H9 (cell line): ENCODE measurements at regions not wholly inside any gene's neighbourhood (a gene's known extent, or its start where the extent isn't known, plus 50 kb on each side); places are given as distances from the start of the nearest gene placed in this dataset.

Experiments used
- DNase-seq: peaks from one replicate; pipeline ENCODE4 v3.0.0-alpha.2; 2017
- H2AFZ ChIP-seq: one replicate; pipeline ENCODE4 v1.6.1; 2013; ENCODE audit warnings: mild to moderate bottlenecking, low read length, control low read depth, moderate library complexity
- H2AK5ac ChIP-seq: 2 replicates; pipeline ENCODE4 v1.6.1; 2013; ENCODE audit warnings: low read length, control low read depth, mixed read lengths; ENCODE audit not compliant: insufficient read length
- H2BK120ac ChIP-seq: one replicate; pipeline ENCODE4 v1.6.1; 2013; ENCODE audit warnings: low read depth, mild to moderate bottlenecking, low read length, control low read depth, inconsistent platforms; ENCODE audit not compliant: poor library complexity, severe bottlenecking
- H2BK12ac ChIP-seq: 2 replicates; pipeline ENCODE4 v1.6.1; 2013; ENCODE audit warnings: low read length, control low read depth, mixed read lengths, low read depth; ENCODE audit not compliant: insufficient read length
- H2BK15ac ChIP-seq: 2 replicates; pipeline ENCODE4 v1.6.1; 2013; ENCODE audit warnings: low read depth, low read length, control low read depth
- H2BK20ac ChIP-seq: one replicate; pipeline ENCODE4 v1.6.1; 2013; ENCODE audit warnings: low read depth, mild to moderate bottlenecking, low read length, control low read depth, inconsistent platforms; ENCODE audit not compliant: poor library complexity, severe bottlenecking
- H2BK5ac ChIP-seq: 2 replicates; pipeline ENCODE4 v1.6.1; 2013; ENCODE audit warnings: low read length, control low read depth, mixed read lengths; ENCODE audit not compliant: insufficient read length
- H3K14ac ChIP-seq: 2 replicates; pipeline ENCODE4 v1.6.1; 2013; ENCODE audit warnings: low read length, control low read depth; ENCODE audit not compliant: insufficient read depth
- H3K18ac ChIP-seq: 2 replicates; pipeline ENCODE4 v1.6.1; 2013; ENCODE audit warnings: low read depth, mild to moderate bottlenecking, mixed read lengths, low read length, control low read depth; ENCODE audit not compliant: insufficient read length
- H3K23ac ChIP-seq: 2 replicates; pipeline ENCODE4 v1.6.1; 2013; ENCODE audit warnings: low read length, control low read depth, mixed read lengths, low read depth; ENCODE audit not compliant: insufficient read length
- H3K23me2 ChIP-seq: 2 replicates; pipeline ENCODE4 v1.6.1; 2013; ENCODE audit warnings: low read depth, mild to moderate bottlenecking, mixed read lengths, low read length, control low read depth; ENCODE audit not compliant: insufficient read length, poor library complexity, severe bottlenecking
- H3K27ac ChIP-seq: 2 replicates; pipeline ENCODE4 v1.5.1; 2013; ENCODE audit warnings: low read length, control low read depth, mixed read lengths, low read depth; ENCODE audit not compliant: insufficient read length
- H3K27me3 ChIP-seq: 2 replicates; pipeline ENCODE4 v1.6.1; 2013; ENCODE audit warnings: low read length, control low read depth, inconsistent platforms; ENCODE audit not compliant: insufficient read depth
- H3K4ac ChIP-seq: 2 replicates; pipeline ENCODE4 v1.6.1; 2013; ENCODE audit warnings: low read depth, mild to moderate bottlenecking, control low read depth, inconsistent platforms, low read length, moderate library complexity
- H3K4me1 ChIP-seq: 2 replicates; pipeline ENCODE4 v1.6.1; 2013; ENCODE audit warnings: low read length, control low read depth, inconsistent platforms; ENCODE audit not compliant: insufficient read depth
- H3K4me2 ChIP-seq: 2 replicates; pipeline ENCODE4 v1.6.1; 2013; ENCODE audit warnings: low read length, control low read depth, mixed read lengths; ENCODE audit not compliant: insufficient read length, insufficient read depth
- H3K56ac ChIP-seq: 2 replicates; pipeline ENCODE4 v1.6.1; 2013; ENCODE audit warnings: low read depth, mild to moderate bottlenecking, mixed read lengths, low read length, control low read depth; ENCODE audit not compliant: insufficient read length
- H3K79me1 ChIP-seq: 2 replicates; pipeline ENCODE4 v1.6.1; 2013; ENCODE audit warnings: low read depth, mild to moderate bottlenecking, moderate library complexity, low read length, control low read depth, inconsistent platforms; ENCODE audit not compliant: insufficient read depth, poor library complexity, severe bottlenecking
- H3K79me2 ChIP-seq: 2 replicates; pipeline ENCODE4 v1.6.1; 2013; ENCODE audit warnings: low read length, control low read depth, inconsistent platforms; ENCODE audit not compliant: insufficient read depth
- H3K9ac ChIP-seq: 2 replicates; pipeline ENCODE4 v1.6.1; 2013; ENCODE audit warnings: low read length, control low read depth, mixed read lengths; ENCODE audit not compliant: insufficient read length; ENCODE audit errors: extremely low read depth
- H3K9me3 ChIP-seq: one replicate; pipeline ENCODE4 v1.6.1; 2013; ENCODE audit warnings: low read depth, low read length, inconsistent platforms; ENCODE audit not compliant: control insufficient read depth
- H3T11ph ChIP-seq: one replicate; pipeline ENCODE4 v1.6.1; 2013; ENCODE audit warnings: mild to moderate bottlenecking, low read length, control low read depth, inconsistent platforms
- H4K20me1 ChIP-seq: one replicate; pipeline ENCODE4 v1.6.1; 2013; ENCODE audit not compliant: control insufficient read depth, insufficient read length, insufficient read depth
- H4K5ac ChIP-seq: 2 replicates; pipeline ENCODE4 v1.6.1; 2013; ENCODE audit warnings: low read depth, mild to moderate bottlenecking, mixed read lengths, low read length, control low read depth; ENCODE audit not compliant: insufficient read length
- H4K8ac ChIP-seq: replicated peaks from 2 replicates; pipeline ENCODE4 v1.6.1; 2013; ENCODE audit warnings: low read length, control low read depth, mixed read lengths, low read depth; ENCODE audit not compliant: insufficient read length
- H4K91ac ChIP-seq: 2 replicates; pipeline ENCODE4 v1.6.1; 2013; ENCODE audit warnings: low read depth, mild to moderate bottlenecking, moderate library complexity, mixed read lengths, low read length, control low read depth; ENCODE audit not compliant: insufficient read length
- H3K27ac Mint-ChIP-seq, 3 experiments: 2 replicates in 2 of 3; 3 replicates in 1 of 3; pipeline ENCODE4 v1.8.0; 2020 to 2021; ENCODE audit warnings: mixed read lengths in 3 of 3, mild to moderate bottlenecking in 1 of 3, moderate library complexity in 1 of 3
- H3K27me3 Mint-ChIP-seq: 2 replicates; pipeline ENCODE4 v1.8.0; 2021; ENCODE audit warnings: low read depth, mild to moderate bottlenecking, moderate library complexity, mixed read lengths
- H3K36me3 Mint-ChIP-seq, 3 experiments: 2 replicates in 2 of 3; 3 replicates in 1 of 3; pipeline ENCODE4 v1.8.0; 2020 to 2021; ENCODE audit warnings: low read depth in 3 of 3, mixed read lengths in 3 of 3; ENCODE audit not compliant: insufficient read depth in 1 of 3
- H3K4me1 Mint-ChIP-seq, 2 experiments: 2 replicates each; pipeline ENCODE4 v1.8.0; 2020; ENCODE audit warnings: mixed read lengths in 2 of 2
- H3K4me3 Mint-ChIP-seq, 2 experiments: 2 replicates in 1 of 2; 3 replicates in 1 of 2; pipeline ENCODE4 v1.8.0; 2020 to 2021; ENCODE audit warnings: mild to moderate bottlenecking in 2 of 2, mixed read lengths in 2 of 2, moderate library complexity in 1 of 2
- H3K9me3 Mint-ChIP-seq, 2 experiments: 2 replicates in 1 of 2; 3 replicates in 1 of 2; pipeline ENCODE4 v1.8.0; 2020; ENCODE audit warnings: mild to moderate bottlenecking in 2 of 2, mixed read lengths in 2 of 2, moderate library complexity in 1 of 2
- WGBS: extraction: QIAGEN DNeasy Blood & Tissue Kit; methylation state at CpG from one replicate; pipeline ENCODE4 v1.1.7; 2013; ENCODE audit warnings: missing lambda C conversion rate, low lambda C conversion rate, mixed read lengths; ENCODE audit not compliant: insufficient read length; ENCODE audit errors: extremely low coverage; 5-methylcytosine and 5-hydroxymethylcytosine counted together
- TF ChIP-seq, protein P1 (sequence below): fragments of 200-600 bp; sonication (generic); conservative IDR thresholded peaks from 3 replicates; pipeline ENCODE4 v1.8.0; 2021; ENCODE audit warnings: antibody characterized with exemption, mild to moderate bottlenecking

DNA sequence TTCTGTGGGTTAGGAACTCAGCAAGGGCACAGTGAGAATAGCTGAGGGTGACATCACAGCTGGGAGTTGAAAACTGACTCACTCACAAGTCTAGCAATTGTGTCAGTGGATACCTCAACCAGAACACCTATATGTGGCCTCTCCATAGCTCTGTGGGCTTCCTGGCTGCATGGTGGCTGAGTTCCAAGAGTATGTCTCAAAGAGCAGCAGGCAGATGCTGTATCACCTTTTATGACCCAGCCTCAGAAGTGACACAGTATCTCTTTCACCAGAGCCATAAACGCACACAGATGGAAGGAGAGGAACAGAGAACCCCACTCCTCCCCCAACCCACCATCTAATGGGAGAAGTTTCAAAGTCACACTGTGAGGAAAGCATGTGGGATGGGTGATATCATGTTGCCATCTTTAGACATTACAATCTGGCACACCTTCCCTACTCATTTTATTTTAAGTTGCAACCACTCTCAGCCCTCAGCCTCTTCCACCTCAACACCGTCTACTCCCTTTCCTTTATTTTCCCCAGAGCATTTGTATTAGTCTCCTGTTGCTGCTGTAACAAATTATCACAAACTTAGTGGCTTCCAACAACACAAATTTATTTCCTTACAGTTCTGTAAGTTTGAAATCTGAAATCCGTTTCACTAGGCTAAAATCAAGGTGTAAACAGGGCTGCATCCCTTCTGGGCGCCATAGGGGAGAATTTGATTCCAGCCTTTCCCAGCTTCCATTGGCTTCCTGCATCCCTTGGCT lies 134.6 kb upstream of the SPATS2L start:
- no peak overlapping the region for H3K27ac ChIP-seq
- no peak overlapping the region for H4K8ac ChIP-seq
- H3K56ac ChIP-seq, result no peak overlapping the region
- H4K5ac ChIP-seq, result no peak overlapping the region
- H3K4ac ChIP-seq, result no peak overlapping the region
- H3K79me1 ChIP-seq, result no peaks in the 10 kb centered on the region
- Mint-ChIP-seq H3K9me3 (peaks cover 6 to 11% of the 10 kb centered on the region in 2 experiments), H3K4me1 (peaks cover 19 to 23% of the 10 kb centered on the region in 2 experiments), H3K36me3 (peaks cover 3 to 7% (median 5%) of the 10 kb centered on the region in 3 experiments; a peak in 5 of 7 replicates), H3K4me3 (no peak overlapping the region), H3K27ac (no peak overlapping the region), H3K27me3 (no peaks in the 10 kb centered on the region)
- H3K23ac ChIP-seq, result no peak overlapping the region
- no peak for DNase-seq
- no peak overlapping the region for H3T11ph ChIP-seq
- TF ChIP-seq, protein P1, sequence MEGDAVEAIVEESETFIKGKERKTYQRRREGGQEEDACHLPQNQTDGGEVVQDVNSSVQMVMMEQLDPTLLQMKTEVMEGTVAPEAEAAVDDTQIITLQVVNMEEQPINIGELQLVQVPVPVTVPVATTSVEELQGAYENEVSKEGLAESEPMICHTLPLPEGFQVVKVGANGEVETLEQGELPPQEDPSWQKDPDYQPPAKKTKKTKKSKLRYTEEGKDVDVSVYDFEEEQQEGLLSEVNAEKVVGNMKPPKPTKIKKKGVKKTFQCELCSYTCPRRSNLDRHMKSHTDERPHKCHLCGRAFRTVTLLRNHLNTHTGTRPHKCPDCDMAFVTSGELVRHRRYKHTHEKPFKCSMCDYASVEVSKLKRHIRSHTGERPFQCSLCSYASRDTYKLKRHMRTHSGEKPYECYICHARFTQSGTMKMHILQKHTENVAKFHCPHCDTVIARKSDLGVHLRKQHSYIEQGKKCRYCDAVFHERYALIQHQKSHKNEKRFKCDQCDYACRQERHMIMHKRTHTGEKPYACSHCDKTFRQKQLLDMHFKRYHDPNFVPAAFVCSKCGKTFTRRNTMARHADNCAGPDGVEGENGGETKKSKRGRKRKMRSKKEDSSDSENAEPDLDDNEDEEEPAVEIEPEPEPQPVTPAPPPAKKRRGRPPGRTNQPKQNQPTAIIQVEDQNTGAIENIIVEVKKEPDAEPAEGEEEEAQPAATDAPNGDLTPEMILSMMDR, result no peak
- H3K23me2 ChIP-seq, result no peaks in the 10 kb centered on the region
- no peak overlapping the region for H3K4me2 ChIP-seq
- H3K79me2 ChIP-seq, result no peaks in the 10 kb centered on the region; the same call in 1 of the 2 replicates
- no peak overlapping the region for H2BK5ac ChIP-seq
- no peak overlapping the region for H2BK20ac ChIP-seq
- H3K18ac ChIP-seq, result no peak overlapping the region
- WGBS, result 100% methylated on average over 1 of the region's 4 CpGs
- H3K4me1 ChIP-seq, result peaks cover 12% of the 10 kb centered on the region
- no peak overlapping the region for H2AK5ac ChIP-seq
- H3K27me3 ChIP-seq, result no peaks in the 10 kb centered on the region
- H2BK15ac ChIP-seq, result no peak overlapping the region
- H2BK120ac ChIP-seq, result no peak overlapping the region
- H4K91ac ChIP-seq, result no peak overlapping the region
- no peak overlapping the region for H2BK12ac ChIP-seq
- H3K9me3 ChIP-seq, result no peaks in the 10 kb centered on the region
- H3K9ac ChIP-seq, result no peak overlapping the region
- no peaks in the 10 kb centered on the region for H4K20me1 ChIP-seq
- no peak overlapping the region for H2AFZ ChIP-seq
- no peak overlapping the region for H3K14ac ChIP-seq
